Panc1 (cell line): ENCODE measurements at regions not wholly inside any gene's neighbourhood (a gene's known extent, or its start where the extent isn't known, plus 50 kb on each side); places are given as distances from the start of the nearest gene placed in this dataset.
"Not testable (repeated sequence)": the region's sequence is repeated elsewhere in the genome, so short reads cannot be mapped to it uniquely, and the experiment has no call there.

Source experiments
- ATAC-seq: fragments of 200-7000 bp; cut with Tn5 transposase; 2 replicates; pipeline ENCODE4 v1.9.1; 2020; ENCODE audit warnings: mild to moderate bottlenecking, moderate library complexity
- BruUV-seq: library from RNA; stranded (reverse); fragments of 400-500 nt; replicated peaks from 2 replicates; lab custom pipeline; 2021; lab: Mats Ljungman, UMichigan
- CTCF ChIA-PET: fragments of 300-600 bp; sonication (Branson Sonifier 250); formaldehyde crosslinking; loops from one replicate; lab custom pipeline; 2022; ENCODE audit warnings: antibody characterized with exemption; lab: Charles Lee
- POLR2A ChIA-PET: fragments of 300-600 bp; sonication (Branson Sonifier 250); formaldehyde crosslinking; loops from one replicate; lab custom pipeline; 2022; ENCODE audit warnings: antibody characterized with exemption; lab: Charles Lee
- DNase-seq: peaks from one replicate; pipeline ENCODE4 v3.0.0-alpha.2; 2010; ENCODE audit warnings: low read depth, low spot score
- H3K27ac ChIP-seq: 2 replicates; pipeline ENCODE4 v1.5.1; 2011; ENCODE audit warnings: mild to moderate bottlenecking, low read length, inconsistent platforms
- H3K27me3 ChIP-seq: fragments of 200-500 bp; sonication (Bioruptor generic); 2 replicates; pipeline ENCODE4 v1.6.0; 2014; ENCODE audit warnings: low read length, inconsistent platforms; ENCODE audit not compliant: control insufficient read depth, insufficient read depth
- H3K36me3 ChIP-seq: fragments of 200-500 bp; sonication (Bioruptor generic); 2 replicates; pipeline ENCODE4 v1.5.1; 2014; ENCODE audit warnings: inconsistent platforms, mild to moderate bottlenecking, low read length, moderate library complexity; ENCODE audit not compliant: control insufficient read depth, insufficient read depth
- H3K4me1 ChIP-seq: 2 replicates; pipeline ENCODE4 v1.5.1; 2011; ENCODE audit warnings: inconsistent platforms, mild to moderate bottlenecking, low read length, moderate library complexity; ENCODE audit not compliant: control insufficient read depth, insufficient read depth
- H3K4me3 ChIP-seq, 2 experiments: 2 replicates each; pipeline ENCODE4 v1.5.1; 2011 to 2012; ENCODE audit warnings: low read depth in 2 of 2, low read length in 2 of 2, mild to moderate bottlenecking in 2 of 2, inconsistent platforms in 1 of 2, moderate library complexity in 1 of 2
- H3K9me3 ChIP-seq: fragments of 200-500 bp; sonication (Bioruptor generic); 2 replicates; pipeline ENCODE4 v1.5.1; 2014; ENCODE audit warnings: low read depth, mild to moderate bottlenecking, inconsistent platforms, low read length, moderate library complexity; ENCODE audit not compliant: control insufficient read depth, insufficient read depth
- CTCF ChIP-seq: fragments of 450-650 bp; IDR thresholded peaks from 2 replicates; pipeline ENCODE4 v1.5.1; 2017; ENCODE audit warnings: mild to moderate bottlenecking
- POLR2AphosphoS5 ChIP-seq: IDR thresholded peaks from 2 replicates; pipeline ENCODE4 v1.6.1; 2012; ENCODE audit warnings: mild to moderate bottlenecking, low read depth, low read length, moderate library complexity
- SIN3A ChIP-seq: IDR thresholded peaks from 2 replicates; pipeline ENCODE4 v1.6.1; 2012; ENCODE audit warnings: low read depth, mild to moderate bottlenecking, low read length, moderate library complexity, borderline replicate concordance; ENCODE audit not compliant: insufficient read depth
- TCF7L2 ChIP-seq: IDR thresholded peaks from 2 replicates; pipeline ENCODE4 v1.6.1; 2011; ENCODE audit warnings: mild to moderate bottlenecking, low read depth, low read length, inconsistent platforms
- in situ Hi-C: cut with HindIII; loops from 2 replicates; pipeline ENCODE4 v1.10.0; 2016; ENCODE audit warnings: low sequenced_read_pairs, low pct_unique_long_range_greater_than_20kb
- intact Hi-C: fragments of 100-400 bp; cut with micrococcal nuclease; formaldehyde crosslinking; loops from one replicate; pipeline ENCODE4 v1.10.0; 2022; ENCODE audit not compliant: unreplicated experiment
- TF ChIP-seq, protein P1 (sequence below), 2 experiments: IDR thresholded peaks; 2 replicates each; pipeline ENCODE4 v1.6.1; 2011 to 2012; ENCODE audit warnings: low read depth in 2 of 2, control low read depth in 1 of 2, low read length in 1 of 2, mild to moderate bottlenecking in 1 of 2, moderate library complexity in 1 of 2; ENCODE audit not compliant: insufficient read depth in 1 of 2

- no TSS peak for BruUV-seq
- CTCF ChIA-PET: no interaction called here
- no peak overlapping the region for H3K27ac ChIP-seq
- in situ Hi-C loops: no loop called here
- no peaks in the 10 kb centered on the region for H3K9me3 ChIP-seq
- TF ChIP-seq, protein P1, sequence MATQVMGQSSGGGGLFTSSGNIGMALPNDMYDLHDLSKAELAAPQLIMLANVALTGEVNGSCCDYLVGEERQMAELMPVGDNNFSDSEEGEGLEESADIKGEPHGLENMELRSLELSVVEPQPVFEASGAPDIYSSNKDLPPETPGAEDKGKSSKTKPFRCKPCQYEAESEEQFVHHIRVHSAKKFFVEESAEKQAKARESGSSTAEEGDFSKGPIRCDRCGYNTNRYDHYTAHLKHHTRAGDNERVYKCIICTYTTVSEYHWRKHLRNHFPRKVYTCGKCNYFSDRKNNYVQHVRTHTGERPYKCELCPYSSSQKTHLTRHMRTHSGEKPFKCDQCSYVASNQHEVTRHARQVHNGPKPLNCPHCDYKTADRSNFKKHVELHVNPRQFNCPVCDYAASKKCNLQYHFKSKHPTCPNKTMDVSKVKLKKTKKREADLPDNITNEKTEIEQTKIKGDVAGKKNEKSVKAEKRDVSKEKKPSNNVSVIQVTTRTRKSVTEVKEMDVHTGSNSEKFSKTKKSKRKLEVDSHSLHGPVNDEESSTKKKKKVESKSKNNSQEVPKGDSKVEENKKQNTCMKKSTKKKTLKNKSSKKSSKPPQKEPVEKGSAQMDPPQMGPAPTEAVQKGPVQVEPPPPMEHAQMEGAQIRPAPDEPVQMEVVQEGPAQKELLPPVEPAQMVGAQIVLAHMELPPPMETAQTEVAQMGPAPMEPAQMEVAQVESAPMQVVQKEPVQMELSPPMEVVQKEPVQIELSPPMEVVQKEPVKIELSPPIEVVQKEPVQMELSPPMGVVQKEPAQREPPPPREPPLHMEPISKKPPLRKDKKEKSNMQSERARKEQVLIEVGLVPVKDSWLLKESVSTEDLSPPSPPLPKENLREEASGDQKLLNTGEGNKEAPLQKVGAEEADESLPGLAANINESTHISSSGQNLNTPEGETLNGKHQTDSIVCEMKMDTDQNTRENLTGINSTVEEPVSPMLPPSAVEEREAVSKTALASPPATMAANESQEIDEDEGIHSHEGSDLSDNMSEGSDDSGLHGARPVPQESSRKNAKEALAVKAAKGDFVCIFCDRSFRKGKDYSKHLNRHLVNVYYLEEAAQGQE (IDR thresholded peaks at IDR 0.05; ENCODE audit: insufficient read depth in 1 of 2, low read depth in 2 of 2, low read length in 1 of 2): no peak
- TF ChIP-seq CTCF (no peak), TCF7L2 (no peak), SIN3A (no peak), POLR2AphosphoS5 (no peak)
- ATAC-seq (no peak), DNase-seq (no peak)
- POLR2A ChIA-PET: no interaction called here
- no peak overlapping the region for H3K4me3 ChIP-seq
- H3K36me3 ChIP-seq: no peaks in the 10 kb centered on the region
- H3K27me3 ChIP-seq: peaks cover 3% of the 10 kb centered on the region; the same call in 1 of the 2 replicates
- intact Hi-C loops: no loop called here
- H3K4me1 ChIP-seq: no peaks in the 10 kb centered on the region
Measured at GRCh38 chr5:16364910-16365309, 100.7 kb downstream of the ZNF622 start.

GRCh38 chr5:16353439-16353838, 112.2 kb downstream of the ZNF622 start:
- H3K27ac ChIP-seq, H3K27me3 ChIP-seq, H3K9me3 ChIP-seq, H3K4me3 ChIP-seq, BruUV-seq, POLR2A ChIA-PET, ATAC-seq, intact Hi-C loops, H3K4me1 ChIP-seq, DNase-seq, in situ Hi-C loops, CTCF ChIA-PET, H3K36me3 ChIP-seq: not testable (repeated sequence)

- H3K9me3 ChIP-seq: no peaks in the 10 kb centered on the region
- ChIA-PET CTCF (no interaction called here), POLR2A (no interaction called here)
- BruUV-seq: no TSS peak
- no peaks in the 10 kb centered on the region for H3K36me3 ChIP-seq
- no peaks in the 10 kb centered on the region for H3K27me3 ChIP-seq
- intact Hi-C loops: no loop called here
- H3K4me1 ChIP-seq: no peaks in the 10 kb centered on the region
- no peak overlapping the region for H3K4me3 ChIP-seq
- in situ Hi-C loops: no loop called here
- DNase-seq (no peak), ATAC-seq (no peak)
- H3K27ac ChIP-seq: no peak overlapping the region
- no peak for TF ChIP-seq SIN3A
- TF ChIP-seq, protein P1 (IDR thresholded peaks at IDR 0.05; ENCODE audit: insufficient read depth in 1 of 2, low read depth in 2 of 2, low read length in 1 of 2): no peak
- no peak for TF ChIP-seq CTCF
- TF ChIP-seq POLR2AphosphoS5: no peak
- TF ChIP-seq TCF7L2: no peak
Measured at GRCh38 chr5:16350816-16351215, 114.8 kb downstream of the ZNF622 start.
